ENCODE measurements at regions not wholly inside any gene's neighbourhood (a gene's known extent, or its start where the extent isn't known, plus 50 kb on each side); places are given as distances from the start of the nearest gene placed in this dataset.
"Not testable (repeated sequence)": the region's sequence is repeated elsewhere in the genome, so short reads cannot be mapped to it uniquely, and the experiment has no call there.

- TF ChIP-seq CTCF (conservative IDR thresholded peaks at IDR 0.05 in 1 of 2, IDR thresholded peaks at IDR 0.05 in 1 of 2; ENCODE audit: low read depth in 1 of 2, low read length in 2 of 2): no peak
- TF ChIP-seq EZH2 (IDR thresholded peaks at IDR 0.05; ENCODE audit: low read length, missing control alignments): no peak
- H3K27me3 ChIP-seq (ENCODE audit: control insufficient read depth, insufficient read depth, low read length): no peaks in the 10 kb centered on the region
Observed at GRCh38 chr4:27123769-27124124, 263.1 kb downstream of the STIM2 start.

DNA sequence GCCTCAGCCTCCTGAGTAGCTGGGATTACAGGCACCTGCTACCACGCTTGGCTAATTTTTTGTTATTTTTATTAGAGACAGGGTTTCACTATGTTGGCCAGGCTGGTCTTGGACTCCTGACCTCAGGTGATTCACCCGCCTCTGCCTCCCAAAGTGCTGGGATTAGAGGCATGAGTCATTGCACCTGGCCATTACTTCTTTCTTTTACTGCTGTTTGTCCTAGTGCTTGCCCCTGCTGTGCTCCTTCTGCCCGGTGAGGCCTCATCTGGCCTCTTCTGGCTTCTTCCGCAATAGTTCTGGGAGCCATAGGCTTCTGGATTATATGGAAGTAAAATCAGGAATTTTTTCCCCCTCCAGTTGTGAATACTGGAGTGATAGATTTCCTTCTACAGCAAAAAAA, 266.3 kb downstream of the STIM2 start:
- H3K36me3 ChIP-seq (ENCODE audit: control insufficient read depth, insufficient read depth, low read length); H3K27ac ChIP-seq (ENCODE audit: insufficient read depth, low read length); H3K9ac ChIP-seq (ENCODE audit: insufficient read depth, low read length); H4K20me1 ChIP-seq (ENCODE audit: control insufficient read depth, extremely low read depth, insufficient read depth, low read length); DNase-seq (ENCODE audit: low read depth in 2 of 2); H3K4me3 ChIP-seq (replicated peaks in 1 of 4; ENCODE audit: control extremely low read depth in 1 of 4, insufficient read depth in 1 of 4, low read depth in 3 of 4, low read length in 4 of 4); H2AFZ ChIP-seq (ENCODE audit: low read length); H3K4me1 ChIP-seq (ENCODE audit: control insufficient read depth, extremely low read depth, insufficient read depth, low read length); H3K4me2 ChIP-seq (ENCODE audit: extremely low read depth, insufficient read depth, low read length); H3K79me2 ChIP-seq (ENCODE audit: control insufficient read depth, insufficient read depth, low read length); H3K9me3 ChIP-seq (ENCODE audit: control insufficient read depth, insufficient read depth, low read depth, low read length); H3K27me3 ChIP-seq (ENCODE audit: control insufficient read depth, insufficient read depth, low read length): not testable (repeated sequence)

More at GRCh38 chr4:27123769-27124124, 263.1 kb downstream of the STIM2 start:
- H3K79me2 ChIP-seq (ENCODE audit: control insufficient read depth, insufficient read depth, low read length): no peaks in the 10 kb centered on the region
- no peak overlapping the region for H3K4me2 ChIP-seq (ENCODE audit: extremely low read depth, insufficient read depth, low read length)
- no peaks in the 10 kb centered on the region for H3K4me1 ChIP-seq (ENCODE audit: control insufficient read depth, extremely low read depth, insufficient read depth, low read length)
- no peak overlapping the region for H3K27ac ChIP-seq (ENCODE audit: insufficient read depth, low read length)
- H3K9ac ChIP-seq (ENCODE audit: insufficient read depth, low read length): no peak overlapping the region
- H3K36me3 ChIP-seq (ENCODE audit: control insufficient read depth, insufficient read depth, low read length): no peaks in the 10 kb centered on the region
- H3K4me3 ChIP-seq (replicated peaks in 1 of 4; ENCODE audit: control extremely low read depth in 1 of 4, insufficient read depth in 1 of 4, low read depth in 3 of 4, low read length in 4 of 4): no peak overlapping the region
- no peak overlapping the region for H2AFZ ChIP-seq (ENCODE audit: low read length)
- H3K9me3 ChIP-seq (ENCODE audit: control insufficient read depth, insufficient read depth, low read depth, low read length): no peaks in the 10 kb centered on the region
- no peaks in the 10 kb centered on the region for H4K20me1 ChIP-seq (ENCODE audit: control insufficient read depth, extremely low read depth, insufficient read depth, low read length)
- DNase-seq (ENCODE audit: low read depth in 2 of 2): no peak

DNA sequence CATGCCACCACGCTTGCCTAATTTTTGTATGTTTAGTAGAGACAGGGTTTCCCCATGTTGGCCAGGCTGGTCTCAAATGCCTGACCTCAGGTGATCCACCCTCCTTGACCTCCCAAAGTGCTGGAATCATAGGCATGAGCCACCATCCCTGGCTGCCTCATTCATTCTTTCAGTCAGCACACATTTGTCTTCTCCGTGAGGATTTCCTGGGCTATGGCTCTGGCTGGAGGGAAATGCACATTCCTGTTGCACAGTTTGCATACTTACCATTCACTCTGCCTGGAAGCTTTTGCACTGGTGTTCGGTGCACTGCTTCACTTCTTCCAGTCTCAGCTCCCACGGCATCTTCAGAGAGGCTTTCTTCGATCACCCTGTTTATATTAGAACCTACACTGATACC, 267.8 kb downstream of the STIM2 start:
- H3K9ac ChIP-seq (ENCODE audit: insufficient read depth, low read length): no peak overlapping the region
- no peak overlapping the region for H2AFZ ChIP-seq (ENCODE audit: low read length)

More for the DNA sequence above, 267.8 kb downstream of the STIM2 start:
- TF ChIP-seq EZH2 (IDR thresholded peaks at IDR 0.05; ENCODE audit: low read length, missing control alignments) (no peak), CTCF (conservative IDR thresholded peaks at IDR 0.05 in 1 of 2, IDR thresholded peaks at IDR 0.05 in 1 of 2; ENCODE audit: low read depth in 1 of 2, low read length in 2 of 2) (no peak)
- Histone ChIP-seq H3K27ac (ENCODE audit: insufficient read depth, low read length) (no peak overlapping the region), H3K36me3 (ENCODE audit: control insufficient read depth, insufficient read depth, low read length) (no peaks in the 10 kb centered on the region), H3K9me3 (ENCODE audit: control insufficient read depth, insufficient read depth, low read depth, low read length) (no peaks in the 10 kb centered on the region), H3K4me1 (ENCODE audit: control insufficient read depth, extremely low read depth, insufficient read depth, low read length) (no peaks in the 10 kb centered on the region), H3K4me3 (replicated peaks in 1 of 4; ENCODE audit: control extremely low read depth in 1 of 4, insufficient read depth in 1 of 4, low read depth in 3 of 4, low read length in 4 of 4) (no peak overlapping the region), H4K20me1 (ENCODE audit: control insufficient read depth, extremely low read depth, insufficient read depth, low read length) (no peaks in the 10 kb centered on the region), H3K4me2 (ENCODE audit: extremely low read depth, insufficient read depth, low read length) (no peak overlapping the region), H3K27me3 (ENCODE audit: control insufficient read depth, insufficient read depth, low read length) (no peaks in the 10 kb centered on the region), H3K79me2 (ENCODE audit: control insufficient read depth, insufficient read depth, low read length) (no peaks in the 10 kb centered on the region)
- peak in 1 of 2 donors; percentile 5 for DNase-seq (ENCODE audit: low read depth in 2 of 2)

Measured in fibroblast of lung (primary cell).